D721Med (cell line): ENCODE measurements at regions not wholly inside any gene's neighbourhood (a gene's known extent, or its start where the extent isn't known, plus 50 kb on each side); places are given as distances from the start of the nearest gene placed in this dataset.

ENCODE experiments used
- DNase-seq: peaks from one replicate; pipeline ENCODE4 v3.0.0; 2011; ENCODE audit warnings: low spot score; ENCODE audit not compliant: insufficient read length
- FAIRE-seq: peaks from 2 replicates; lab custom pipeline; 2011; peaks lifted over from hg19 to GRCh38; lab: Jason Lieb, UNC
- TF ChIP-seq, protein P1 (sequence below): IDR thresholded peaks from 2 replicates; pipeline ENCODE4 v1.5.1; 2012; ENCODE audit warnings: mild to moderate bottlenecking, control low read depth; ENCODE audit not compliant: insufficient read depth; ENCODE audit errors: missing control alignments

DNA sequence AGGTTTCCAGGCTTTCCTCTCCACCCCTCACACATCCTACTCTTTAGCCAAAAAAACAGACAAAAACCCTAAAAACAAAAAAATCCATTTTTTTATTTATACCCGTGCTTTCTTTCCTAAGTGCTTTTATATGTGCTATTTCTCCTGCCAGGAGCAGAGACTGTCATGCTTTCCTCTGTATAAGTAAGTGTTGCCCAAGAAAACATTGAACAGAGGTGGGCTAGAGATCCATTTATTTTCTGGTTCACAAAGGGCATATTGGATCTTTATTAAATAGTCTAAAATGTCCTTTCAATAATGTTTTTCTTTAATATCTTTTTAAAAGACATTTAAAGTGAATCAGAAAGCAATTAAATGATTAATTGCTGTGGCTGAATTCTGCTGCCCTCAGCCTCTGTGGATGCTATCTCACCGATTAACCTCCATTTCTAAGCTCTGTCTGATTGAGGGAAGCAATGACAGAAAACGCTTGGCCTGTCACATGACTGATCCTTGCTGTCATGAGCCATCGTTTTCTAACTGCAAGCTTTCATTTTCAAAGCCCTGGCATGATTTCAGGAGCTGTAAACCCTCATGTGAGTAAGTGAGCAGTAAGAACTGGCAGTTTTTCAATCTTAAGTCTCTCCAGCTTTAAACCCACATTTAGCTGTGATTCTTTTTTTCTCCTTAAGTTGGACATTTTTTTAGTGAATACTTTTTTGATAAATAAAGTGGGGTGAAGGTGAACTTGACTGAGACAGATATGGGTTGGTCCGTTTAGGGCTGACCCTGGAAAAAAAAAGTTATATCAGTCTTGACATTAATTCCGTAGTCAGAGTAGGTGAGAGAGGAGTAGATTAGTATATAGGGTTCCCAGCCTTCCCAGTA, 180.7 kb upstream of the PGRMC2 start:
- TF ChIP-seq, protein P1, sequence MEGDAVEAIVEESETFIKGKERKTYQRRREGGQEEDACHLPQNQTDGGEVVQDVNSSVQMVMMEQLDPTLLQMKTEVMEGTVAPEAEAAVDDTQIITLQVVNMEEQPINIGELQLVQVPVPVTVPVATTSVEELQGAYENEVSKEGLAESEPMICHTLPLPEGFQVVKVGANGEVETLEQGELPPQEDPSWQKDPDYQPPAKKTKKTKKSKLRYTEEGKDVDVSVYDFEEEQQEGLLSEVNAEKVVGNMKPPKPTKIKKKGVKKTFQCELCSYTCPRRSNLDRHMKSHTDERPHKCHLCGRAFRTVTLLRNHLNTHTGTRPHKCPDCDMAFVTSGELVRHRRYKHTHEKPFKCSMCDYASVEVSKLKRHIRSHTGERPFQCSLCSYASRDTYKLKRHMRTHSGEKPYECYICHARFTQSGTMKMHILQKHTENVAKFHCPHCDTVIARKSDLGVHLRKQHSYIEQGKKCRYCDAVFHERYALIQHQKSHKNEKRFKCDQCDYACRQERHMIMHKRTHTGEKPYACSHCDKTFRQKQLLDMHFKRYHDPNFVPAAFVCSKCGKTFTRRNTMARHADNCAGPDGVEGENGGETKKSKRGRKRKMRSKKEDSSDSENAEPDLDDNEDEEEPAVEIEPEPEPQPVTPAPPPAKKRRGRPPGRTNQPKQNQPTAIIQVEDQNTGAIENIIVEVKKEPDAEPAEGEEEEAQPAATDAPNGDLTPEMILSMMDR = no peak
- DNase-seq = no peak
- peak; percentile 69 for FAIRE-seq

DNA sequence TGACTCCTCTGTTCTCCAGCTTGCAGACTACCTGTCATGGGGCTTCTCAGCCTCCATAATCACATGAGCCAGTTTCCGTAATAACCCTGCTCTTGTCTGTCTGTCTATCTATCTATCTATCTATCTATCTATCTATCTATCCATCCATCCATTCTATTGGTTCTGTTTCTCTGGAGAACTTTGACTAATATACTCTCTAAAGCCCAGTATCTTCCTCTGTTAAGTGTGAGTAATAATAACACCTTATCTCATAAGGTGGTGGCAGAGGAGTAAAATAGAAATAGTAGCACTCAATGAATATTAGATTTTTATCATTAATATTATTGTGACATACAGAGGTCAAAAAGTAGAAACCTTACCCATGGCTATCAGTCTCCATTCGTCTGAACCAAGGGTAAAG, 177.9 kb upstream of the PGRMC2 start:
- TF ChIP-seq, protein P1 = no peak
- DNase-seq (no peak), FAIRE-seq (no peak)

DNA sequence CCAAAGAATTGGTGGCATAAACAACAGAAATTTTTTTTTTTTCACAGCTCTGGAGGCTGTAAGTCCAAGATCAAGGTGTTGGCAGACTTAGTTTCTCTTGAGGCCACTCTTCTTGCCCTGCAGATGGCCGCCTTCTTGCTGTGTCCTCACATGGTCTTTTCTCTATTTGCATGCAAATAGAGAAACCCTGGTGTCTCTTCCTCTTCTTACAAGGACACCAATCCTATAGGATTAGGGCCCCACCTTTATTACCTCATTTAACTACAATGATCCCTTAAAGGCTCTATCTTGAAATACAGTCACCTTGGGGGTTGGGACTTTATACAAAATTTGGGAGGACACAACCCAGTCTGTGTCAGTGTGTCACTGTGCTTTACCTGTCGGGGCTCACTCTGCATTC, 175.4 kb upstream of the PGRMC2 start:
- FAIRE-seq (no peak), DNase-seq (no peak)
- TF ChIP-seq, protein P1 = no peak

DNA sequence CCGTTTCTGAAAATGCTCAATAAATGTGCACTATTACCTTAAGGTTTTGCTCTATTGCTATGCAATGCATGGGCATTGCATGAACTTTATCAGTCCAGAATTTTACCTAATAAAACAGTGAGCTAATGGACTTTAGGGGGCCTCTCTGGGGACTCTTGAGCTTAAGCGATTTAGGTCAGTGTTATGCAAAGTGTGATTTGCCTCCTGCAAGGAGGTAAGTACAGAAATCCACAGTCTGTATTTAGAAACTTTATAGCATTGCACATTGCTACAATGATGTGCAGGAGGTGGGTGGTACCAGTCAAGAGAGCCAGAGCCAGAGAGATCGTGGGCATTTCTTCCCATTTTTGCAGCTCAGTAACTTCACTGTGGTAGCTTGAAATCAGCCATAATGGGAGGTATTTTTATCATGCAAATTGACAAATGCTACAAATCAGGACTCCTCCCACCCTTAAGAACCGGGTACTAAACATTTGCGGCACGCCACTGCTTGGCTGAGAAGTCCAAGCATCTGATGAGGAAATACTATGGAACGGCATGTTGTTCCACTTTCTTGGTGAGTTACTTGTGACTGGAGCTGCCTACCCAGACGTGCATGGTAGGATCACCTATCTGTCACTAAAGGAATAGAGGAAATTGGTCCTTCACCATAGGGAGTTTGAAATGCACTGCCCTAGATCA, 174.6 kb upstream of the PGRMC2 start:
- TF ChIP-seq, protein P1 = no peak
- no peak for FAIRE-seq
- DNase-seq = no peak

DNA sequence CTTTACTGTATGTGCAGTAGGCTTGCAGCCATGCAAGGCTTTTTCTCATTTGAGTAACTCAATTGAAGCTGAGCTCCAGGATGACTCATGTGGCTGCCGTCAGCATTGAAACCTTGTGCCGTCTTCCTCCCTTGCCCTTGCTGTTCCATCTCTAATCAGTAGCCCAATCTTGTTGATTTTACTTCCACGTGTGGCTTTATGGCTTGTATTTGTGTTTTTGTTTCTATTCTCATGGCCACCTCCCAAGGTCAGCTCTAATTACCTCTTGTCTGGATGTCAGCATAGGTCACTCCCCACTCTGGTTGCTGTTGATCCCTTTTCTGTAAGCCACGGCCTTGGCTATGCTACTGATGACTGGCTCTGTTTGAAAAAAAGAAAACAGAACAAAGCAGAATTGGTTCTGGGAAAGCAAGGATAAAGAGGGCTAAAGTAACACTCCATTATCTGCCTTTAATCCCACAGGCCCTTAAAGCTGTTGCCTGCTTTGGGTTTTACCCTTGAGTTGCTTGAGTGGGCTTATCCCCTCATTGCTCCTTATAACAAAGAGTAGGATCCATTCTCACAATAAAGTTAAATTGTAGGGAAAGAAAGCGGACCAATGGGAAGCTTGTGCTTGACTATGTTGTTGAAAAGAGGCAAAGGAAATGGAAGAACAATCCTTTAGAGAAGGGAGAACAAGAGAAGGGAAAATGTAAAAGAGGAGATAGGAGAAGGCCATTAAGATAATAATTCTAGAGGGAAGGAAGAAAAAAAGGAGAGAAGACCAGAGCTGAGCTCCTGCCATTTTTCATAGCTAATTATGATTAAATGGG, 173.9 kb upstream of the PGRMC2 start:
- TF ChIP-seq, protein P1 = no peak
- peak; percentile 71 for FAIRE-seq
- DNase-seq = no peak

DNA sequence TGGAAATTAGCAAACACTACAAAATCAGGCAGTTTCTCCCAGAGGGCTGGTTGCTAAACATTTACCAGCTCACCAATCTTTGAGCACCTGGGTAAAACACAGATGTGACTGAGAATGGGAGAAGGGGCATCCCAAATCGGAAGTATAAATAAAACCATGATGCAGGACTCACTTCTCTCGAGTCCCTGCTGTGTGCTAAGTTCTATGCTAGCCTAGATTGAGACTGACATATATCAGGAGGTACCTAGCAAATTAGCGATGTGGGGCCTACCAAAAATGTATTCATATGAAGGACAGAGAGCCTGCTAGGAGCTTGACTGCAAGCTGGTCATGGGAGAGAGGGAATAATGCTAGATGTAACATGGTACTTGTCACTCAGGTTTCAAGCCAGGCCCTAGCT, 171.9 kb upstream of the PGRMC2 start:
- DNase-seq = no peak
- FAIRE-seq = no peak
- TF ChIP-seq, protein P1 = no peak
